CD14-positive monocyte (primary cell): ENCODE measurements at regions not wholly inside any gene's neighbourhood (a gene's known extent, or its start where the extent isn't known, plus 50 kb on each side); places are given as distances from the start of the nearest gene placed in this dataset.

Experiments used
- DNase-seq, 3 donors: peaks; one replicate each; pipeline ENCODE4 v3.0.0-alpha.2; 2011 to 2022
- H2AFZ ChIP-seq: 2 replicates; pipeline ENCODE4 v1.6.0; 2012; ENCODE audit warnings: mild to moderate bottlenecking, low read depth, low read length, inconsistent platforms; ENCODE audit not compliant: insufficient read depth, poor library complexity, severe bottlenecking
- H3K27ac ChIP-seq, 2 donors: 1 replicate in 1 of 2; 2 replicates in 1 of 2; pipeline ENCODE4 v1.5.1; 2012 to 2013; ENCODE audit warnings: low read length in 2 of 2, control low read depth in 1 of 2, inconsistent platforms in 1 of 2, low read depth in 1 of 2, mild to moderate bottlenecking in 1 of 2
- H3K27me3 ChIP-seq, 2 donors: one replicate each; pipeline versions ENCODE4 v1.6.0 to v1.6.1; 2011 to 2013; ENCODE audit warnings: low read length in 2 of 2; ENCODE audit not compliant: control insufficient read depth in 2 of 2, insufficient read depth in 2 of 2
- H3K36me3 ChIP-seq, 2 donors: replicated peaks in 1 of 2; 1 replicate in 1 of 2; 2 replicates in 1 of 2; pipeline versions ENCODE4 v1.5.1 to v1.6.1; 2012 to 2013; ENCODE audit warnings: low read length in 2 of 2, control low read depth in 1 of 2, inconsistent platforms in 1 of 2, mild to moderate bottlenecking in 1 of 2; ENCODE audit not compliant: insufficient read depth in 2 of 2, control insufficient read depth in 1 of 2
- H3K4me1 ChIP-seq, 2 donors: 1 replicate in 1 of 2; 2 replicates in 1 of 2; pipeline versions ENCODE4 v1.5.1 to v1.6.1; 2012 to 2013; ENCODE audit warnings: low read length in 2 of 2, control low read depth in 1 of 2, inconsistent platforms in 1 of 2, mild to moderate bottlenecking in 1 of 2, moderate library complexity in 1 of 2; ENCODE audit not compliant: insufficient read depth in 2 of 2, control insufficient read depth in 1 of 2
- H3K4me2 ChIP-seq: replicated peaks from 2 replicates; pipeline ENCODE3; 2012; ENCODE audit warnings: low read length, moderate library complexity, mild to moderate bottlenecking; ENCODE audit not compliant: poor library complexity, severe bottlenecking; ENCODE audit errors: extremely low read depth
- H3K4me3 ChIP-seq, 3 experiments: fragments of 200-600 bp in 1 of 3; sonication (generic) in 1 of 3; replicated peaks in 1 of 3; 1 replicate in 2 of 3; 2 replicates in 1 of 3; pipeline ENCODE4 v1.5.1; 2011 to 2013; ENCODE audit warnings: low read length in 3 of 3, mild to moderate bottlenecking in 3 of 3, control low read depth in 2 of 3, low read depth in 2 of 3, inconsistent platforms in 1 of 3, moderate library complexity in 1 of 3
- H3K79me2 ChIP-seq: 2 replicates; pipeline ENCODE4 v1.6.0; 2012; ENCODE audit warnings: mild to moderate bottlenecking, control low read depth, inconsistent platforms, low read length, moderate library complexity; ENCODE audit not compliant: insufficient read depth
- H3K9ac ChIP-seq: 2 replicates; pipeline ENCODE4 v1.6.0; 2017; ENCODE audit warnings: low read length, mild to moderate bottlenecking; ENCODE audit not compliant: insufficient read depth, poor library complexity, severe bottlenecking
- H3K9me3 ChIP-seq, 2 donors: replicated peaks in 1 of 2; 1 replicate in 1 of 2; 2 replicates in 1 of 2; pipeline versions ENCODE4 v1.5.1 to v1.6.1; 2012 to 2013; ENCODE audit warnings: low read length in 2 of 2, control low read depth in 1 of 2; ENCODE audit not compliant: control insufficient read depth in 1 of 2, insufficient read depth in 1 of 2
- H4K20me1 ChIP-seq: 2 replicates; pipeline ENCODE4 v1.6.0; 2012; ENCODE audit warnings: mild to moderate bottlenecking, low read length, control low read depth, moderate library complexity; ENCODE audit not compliant: insufficient read depth
- H3K27ac Mint-ChIP-seq, 7 donors: one replicate each; pipeline ENCODE4 v1.8.0; 2020; ENCODE audit warnings: mild to moderate bottlenecking in 7 of 7, mixed read lengths in 7 of 7, moderate library complexity in 6 of 7, inconsistent platforms in 2 of 7
- H3K27me3 Mint-ChIP-seq, 3 donors: one replicate each; pipeline ENCODE4 v1.8.0; 2021 to 2022; ENCODE audit warnings: low read depth in 3 of 3, mild to moderate bottlenecking in 3 of 3, mixed read lengths in 3 of 3, moderate library complexity in 3 of 3, inconsistent platforms in 1 of 3
- H3K36me3 Mint-ChIP-seq, 2 donors: one replicate each; pipeline ENCODE4 v1.8.0; 2020; ENCODE audit warnings: mixed read lengths in 2 of 2, inconsistent platforms in 1 of 2, mild to moderate bottlenecking in 1 of 2
- H3K4me1 Mint-ChIP-seq: one replicate; pipeline ENCODE4 v1.8.0; 2020; ENCODE audit warnings: mild to moderate bottlenecking, mixed read lengths
- H3K4me3 Mint-ChIP-seq, 2 donors: one replicate each; pipeline ENCODE4 v1.8.0; 2020; ENCODE audit warnings: mild to moderate bottlenecking in 2 of 2, mixed read lengths in 2 of 2, moderate library complexity in 1 of 2
- H3K9me3 Mint-ChIP-seq, 7 donors: one replicate each; pipeline ENCODE4 v1.8.0; 2020 to 2022; ENCODE audit warnings: mixed read lengths in 7 of 7, mild to moderate bottlenecking in 6 of 7, moderate library complexity in 6 of 7, inconsistent platforms in 2 of 7
- CTCF ChIP-seq: fragments of 200-600 bp; IDR thresholded peaks from one replicate; pipeline ENCODE4 v1.8.0; 2022; ENCODE audit warnings: antibody characterized with exemption, mild to moderate bottlenecking
- WGBS: methylation state at CpG from one replicate; pipeline ENCODE4 v1.1.5; 2013; ENCODE audit warnings: missing lambda C conversion rate; ENCODE audit not compliant: insufficient coverage; 5-methylcytosine and 5-hydroxymethylcytosine counted together
- intact Hi-C, 2 donors: fragments of 100-400 bp; cut with micrococcal nuclease; formaldehyde crosslinking; loops; one replicate each; pipeline versions ENCODE4 v1.15.0 to v1.15.1; 2023

GRCh38 chr14:61140271-61140670, 140.9 kb downstream of the TMEM30B start:
- no peak overlapping the region for H3K4me3 Mint-ChIP-seq
- TF ChIP-seq CTCF, result no peak
- Histone ChIP-seq H3K4me2 (no peak overlapping the region), H3K27ac (no peak overlapping the region), H3K4me3 (no peak overlapping the region), H2AFZ (no peak overlapping the region), H3K4me1 (no peaks in the 10 kb centered on the region), H3K27me3 (no peaks in the 10 kb centered on the region), H3K9ac (no peak overlapping the region), H3K79me2 (no peaks in the 10 kb centered on the region), H3K36me3 (no peaks in the 10 kb centered on the region), H4K20me1 (no peaks in the 10 kb centered on the region), H3K9me3 (peaks cover 21 to 43% of the 10 kb centered on the region in 2 donors)
- peaks cover 4 to 8% (median 6%) of the 10 kb centered on the region in 3 donors for H3K27me3 Mint-ChIP-seq
- intact Hi-C loops, result no loop called here
- H3K36me3 Mint-ChIP-seq, result peaks cover 0 to 2% of the 10 kb centered on the region in 2 donors
- no peak for DNase-seq
- H3K4me1 Mint-ChIP-seq, result no peaks in the 10 kb centered on the region
- H3K27ac Mint-ChIP-seq, result peak overlapping the region in 1 of 7 donors; percentile 57
- H3K9me3 Mint-ChIP-seq, result peaks cover 44 to 66% (median 50%) of the 10 kb centered on the region in 7 donors
- WGBS, result 81% methylated on average over 3 of the region's 3 CpGs

DNA sequence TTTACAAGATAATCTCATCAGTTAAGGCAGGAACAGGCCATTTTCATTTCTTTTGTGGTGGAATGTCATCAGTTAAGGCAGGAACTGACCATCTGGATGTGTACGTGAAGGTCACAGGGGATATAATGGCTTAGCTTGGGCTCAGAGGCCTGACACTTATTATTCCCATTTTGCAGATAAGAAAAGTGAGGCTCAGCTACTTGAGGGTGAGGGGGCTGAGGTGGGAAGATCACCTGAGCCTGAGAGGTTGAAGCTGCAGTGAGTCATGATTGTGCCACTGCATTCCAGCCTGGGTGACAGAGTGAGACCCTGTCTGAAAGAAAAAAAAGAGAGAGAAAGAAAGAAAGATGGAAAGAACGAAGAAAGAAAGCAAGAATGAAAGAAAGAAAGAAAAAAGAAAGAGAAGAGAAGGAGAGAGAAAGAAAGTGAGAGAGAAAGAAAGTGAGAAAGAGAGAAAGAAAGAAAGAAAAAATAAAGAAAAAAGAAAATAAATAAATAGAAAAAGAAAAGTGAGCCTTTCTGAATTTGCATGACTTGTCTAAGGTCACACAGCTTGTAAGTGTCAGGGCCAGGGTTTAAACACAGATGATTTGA, 142.0 kb downstream of the TMEM30B start:
- intact Hi-C loops, result no loop called here
- Histone ChIP-seq H3K9me3 (peaks cover 11 to 31% of the 10 kb centered on the region in 2 donors), H3K4me3 (no peak overlapping the region), H3K27ac (no peak overlapping the region), H3K4me2 (no peak overlapping the region), H2AFZ (no peak overlapping the region), H3K4me1 (no peaks in the 10 kb centered on the region), H4K20me1 (no peaks in the 10 kb centered on the region), H3K9ac (no peak overlapping the region), H3K36me3 (no peaks in the 10 kb centered on the region), H3K27me3 (no peaks in the 10 kb centered on the region), H3K79me2 (no peaks in the 10 kb centered on the region)
- 76% methylated on average over 2 of the region's 2 CpGs for WGBS
- Mint-ChIP-seq H3K36me3 (no peaks in the 10 kb centered on the region), H3K27me3 (peaks cover 4 to 8% (median 6%) of the 10 kb centered on the region in 3 donors), H3K4me3 (no peak overlapping the region), H3K4me1 (no peaks in the 10 kb centered on the region), H3K27ac (no peak overlapping the region), H3K9me3 (peaks cover 34 to 63% (median 46%) of the 10 kb centered on the region in 7 donors)
- DNase-seq, result no peak
- TF ChIP-seq CTCF, result no peak
